ENCODE measurements at regions not wholly inside any gene's neighbourhood (a gene's known extent, or its start where the extent isn't known, plus 50 kb on each side); places are given as distances from the start of the nearest gene placed in this dataset.

DNA sequence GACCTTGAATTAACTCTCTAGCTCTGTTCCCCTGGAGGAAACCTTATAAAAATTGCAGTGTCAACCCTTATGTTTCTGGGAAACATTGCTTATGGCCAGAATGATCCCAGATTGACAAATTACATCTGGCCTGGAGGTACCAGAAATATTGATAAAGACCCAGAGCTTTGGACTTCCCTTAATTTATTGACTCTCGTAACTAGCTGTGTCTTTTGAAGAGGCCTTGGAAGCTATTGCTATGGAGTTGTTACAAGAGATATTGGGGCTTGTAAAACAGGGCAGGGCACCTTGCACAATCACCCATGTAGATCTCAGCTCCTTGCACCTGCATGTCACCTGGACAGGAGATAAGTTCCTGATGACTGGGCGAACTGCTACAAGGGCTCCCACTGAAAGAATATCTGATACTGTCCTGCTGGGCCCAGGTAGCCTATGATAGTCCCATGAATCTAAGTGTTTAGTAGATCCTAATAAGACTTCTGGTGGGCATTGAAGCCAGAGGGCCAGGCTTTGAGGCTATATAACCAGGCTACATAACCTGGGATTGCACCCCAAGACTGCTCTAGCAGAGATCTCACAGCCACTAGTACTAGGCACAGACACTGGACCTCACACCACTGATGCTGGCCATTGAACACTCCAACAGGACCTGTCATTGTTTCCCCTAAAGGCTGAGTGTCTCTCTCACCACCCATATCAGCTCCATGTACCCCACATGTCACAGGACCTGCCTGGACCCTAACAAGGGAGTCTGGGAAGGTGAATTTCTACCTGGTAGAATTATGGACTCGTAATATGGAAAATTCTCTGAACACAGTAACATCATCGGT is 135.7 kb upstream of the PWP1 start:
- DNase-seq (ENCODE audit: low read depth in 2 of 2) = no peak

DNA sequence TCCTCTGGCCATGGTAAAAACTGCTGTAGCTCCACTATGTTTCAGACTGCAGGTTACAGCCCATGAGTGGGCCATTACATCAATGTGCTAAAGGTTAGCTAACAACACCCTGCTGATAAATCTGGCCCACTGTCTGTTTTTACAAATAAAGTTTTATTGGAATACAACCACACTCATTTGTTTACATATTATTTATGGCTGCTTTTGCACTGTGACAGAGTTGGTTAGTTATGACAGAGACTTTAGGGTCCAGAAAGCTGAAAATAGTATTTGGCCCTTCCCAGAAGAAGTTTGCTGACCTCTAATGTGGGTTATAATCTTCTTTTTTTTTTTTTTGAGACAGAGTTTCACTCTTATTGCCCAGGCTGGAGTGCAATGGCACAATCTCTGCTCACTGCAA is 134.2 kb upstream of the PWP1 start:
- DNase-seq (ENCODE audit: low read depth in 2 of 2) = no peak

DNA sequence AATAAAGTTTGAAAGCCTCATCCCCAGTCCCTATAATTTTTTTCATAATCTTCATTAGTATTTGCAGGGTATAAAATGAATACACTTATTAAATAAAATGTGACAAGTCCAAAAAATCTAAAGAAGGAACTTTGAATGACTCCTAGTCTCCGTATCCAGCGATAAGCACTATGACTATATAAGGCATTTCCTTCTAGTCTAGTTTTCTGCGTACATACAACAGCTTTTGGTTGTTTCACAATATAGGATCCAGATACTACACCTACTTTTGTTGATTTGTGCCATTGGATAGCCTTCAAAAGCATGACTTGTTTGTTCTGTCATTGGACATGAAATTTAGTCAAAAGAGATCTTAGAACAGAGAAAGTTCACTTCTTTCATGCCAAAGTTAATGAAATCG is 133.3 kb upstream of the PWP1 start:
- no peak for DNase-seq (ENCODE audit: low read depth in 2 of 2)

DNA sequence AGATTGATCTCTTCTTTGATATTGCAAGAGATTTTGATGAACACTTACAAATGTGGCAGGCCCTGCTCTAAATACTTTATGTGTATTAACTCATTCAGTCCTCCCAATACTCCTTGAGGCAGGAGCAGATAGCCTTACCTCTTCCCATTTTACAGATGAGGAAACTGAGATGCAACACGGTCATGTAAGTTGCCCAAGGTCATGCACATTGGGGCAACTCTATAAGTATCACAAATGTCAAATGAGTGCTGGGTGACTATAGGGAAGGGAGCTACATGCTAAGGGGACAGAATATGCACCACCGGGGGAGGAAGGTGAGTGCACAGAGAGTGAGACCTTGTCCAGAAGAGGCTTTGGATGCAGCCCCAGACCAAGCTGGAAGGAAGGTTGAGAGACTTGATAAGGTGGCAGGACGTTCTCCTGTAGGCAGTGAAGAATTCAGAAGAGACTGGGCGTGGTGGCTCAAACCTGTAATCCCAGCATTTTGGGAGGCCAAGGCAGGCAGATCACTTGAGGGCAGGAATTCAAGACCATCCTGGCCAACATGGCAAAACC is 132.3 kb upstream of the PWP1 start:
- no peak for DNase-seq (ENCODE audit: low read depth in 2 of 2)

DNA sequence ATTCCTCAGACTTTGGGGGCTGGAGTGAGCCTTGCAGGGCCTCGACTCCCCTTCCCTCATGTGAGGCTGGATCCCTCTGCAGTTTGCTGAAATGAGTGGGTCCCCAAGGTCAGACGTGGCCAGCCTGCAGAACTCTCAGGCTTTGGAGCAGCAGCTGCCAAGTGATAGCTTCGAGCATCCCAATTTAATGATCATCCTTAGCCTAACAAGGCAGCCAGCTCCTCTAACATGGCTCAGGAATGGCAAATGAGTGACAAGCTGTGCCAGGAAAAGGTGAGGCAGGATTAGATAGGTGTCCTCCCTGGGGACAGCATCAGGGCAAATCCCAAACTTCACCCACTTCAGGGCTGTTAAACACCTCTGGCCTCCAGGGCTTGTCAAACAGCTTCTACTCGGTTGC is 130.7 kb upstream of the PWP1 start:
- no peak for DNase-seq (ENCODE audit: low read depth in 2 of 2)

DNA sequence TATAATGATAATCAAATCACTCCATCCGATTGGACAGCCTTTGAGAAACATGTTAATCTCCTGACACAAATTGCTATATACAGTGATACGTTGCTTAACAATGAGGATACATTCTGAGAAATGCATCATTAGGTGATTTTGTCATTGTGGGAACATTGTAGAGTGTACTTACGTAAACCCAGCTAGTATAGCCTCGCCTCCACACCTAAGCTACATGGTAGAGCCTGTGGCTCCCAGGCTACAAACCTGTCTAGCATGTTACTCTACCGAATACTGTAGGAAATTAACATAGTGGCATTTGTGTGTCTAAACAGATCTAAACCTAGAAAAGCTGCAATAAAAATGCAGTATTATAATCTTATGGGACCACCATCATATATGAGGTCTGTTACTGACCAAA is 128.6 kb upstream of the PWP1 start:
- no peak for DNase-seq (ENCODE audit: low read depth in 2 of 2)

DNA sequence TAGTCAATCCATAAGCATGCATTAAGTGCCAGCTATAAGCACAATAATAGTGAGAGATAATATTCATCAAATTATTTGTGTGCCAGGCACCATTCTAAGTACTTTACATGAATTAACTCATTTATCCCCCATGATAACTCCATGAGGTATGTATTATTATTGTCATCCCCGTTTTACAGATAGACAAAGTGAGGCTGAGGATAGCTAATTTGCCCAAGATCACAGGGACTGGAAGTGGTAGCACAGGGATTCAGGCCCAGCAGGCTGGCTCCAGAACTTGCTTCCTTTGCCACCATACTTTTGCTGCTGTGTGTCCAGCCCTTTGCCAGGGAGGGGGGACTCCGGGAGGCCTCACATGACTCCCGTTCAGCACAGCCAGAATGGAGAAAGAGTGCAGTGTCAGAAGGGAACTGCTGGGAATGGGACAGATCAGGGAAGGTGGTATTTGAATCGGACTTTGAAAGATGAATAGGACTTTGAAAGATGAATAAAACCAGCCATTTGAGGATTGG is 128.0 kb upstream of the PWP1 start:
- DNase-seq (ENCODE audit: low read depth in 2 of 2) = no peak

DNA sequence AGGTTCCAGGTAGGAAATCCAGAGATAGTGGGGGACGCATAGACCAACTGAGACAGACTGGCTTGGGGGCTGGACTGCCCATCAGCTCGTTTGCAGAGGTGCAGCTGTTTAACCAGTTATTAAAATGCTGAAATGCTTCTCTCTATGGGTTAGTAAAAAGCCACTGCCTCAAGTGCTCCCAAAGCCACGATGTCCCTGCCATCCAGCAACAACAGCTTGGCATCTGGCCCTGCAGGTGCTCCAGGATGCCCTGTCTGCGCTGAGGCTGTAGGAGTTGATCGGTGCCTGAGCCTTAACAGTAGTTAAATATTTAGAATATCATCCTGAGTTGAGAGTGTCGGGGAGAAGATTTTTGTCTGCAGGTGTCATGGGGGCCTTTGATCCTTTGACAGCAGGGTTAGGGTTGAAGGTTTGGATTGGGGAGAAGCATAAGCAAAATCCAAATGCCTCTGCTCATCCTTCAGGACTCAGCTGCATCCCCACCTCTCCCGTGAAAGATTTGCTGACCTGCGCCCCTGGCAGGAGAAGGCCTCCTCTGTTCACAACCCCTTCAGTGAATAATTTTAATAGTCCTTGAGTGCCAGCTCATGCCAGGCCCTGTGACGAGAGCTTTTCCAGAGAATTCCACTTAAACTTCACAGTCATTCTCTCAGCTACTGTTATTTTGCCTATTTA is 127.3 kb upstream of the PWP1 start:
- no peak for DNase-seq (ENCODE audit: low read depth in 2 of 2)

DNA sequence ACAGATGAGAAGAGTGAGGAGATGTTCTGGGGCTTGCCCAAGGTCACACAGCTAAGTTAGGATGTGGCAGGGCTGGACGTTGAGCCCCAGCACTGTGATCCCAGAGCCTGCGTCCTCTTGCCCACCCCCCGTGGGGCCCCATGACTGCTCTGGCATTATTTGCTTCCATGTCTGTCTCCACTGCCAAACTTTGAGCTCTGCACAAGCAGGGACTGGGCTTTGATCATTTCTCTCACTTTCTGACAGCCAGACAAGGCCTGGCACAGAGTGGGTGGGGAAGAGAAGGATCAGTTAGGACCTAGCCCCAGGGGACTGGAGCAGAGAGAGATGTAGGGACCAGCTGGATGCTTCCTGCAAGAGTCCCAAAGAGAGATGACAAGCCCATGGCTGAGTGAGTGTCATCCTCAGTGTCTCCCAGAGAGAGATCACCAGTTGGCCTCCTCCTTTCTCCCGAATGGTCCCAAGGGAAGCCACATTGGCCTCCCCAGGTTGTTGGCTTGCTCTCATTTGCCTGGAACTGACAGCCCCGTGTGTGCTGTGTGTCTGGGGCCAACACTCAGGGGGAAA is 126.7 kb upstream of the PWP1 start:
- no peak for DNase-seq (ENCODE audit: low read depth in 2 of 2)

DNA sequence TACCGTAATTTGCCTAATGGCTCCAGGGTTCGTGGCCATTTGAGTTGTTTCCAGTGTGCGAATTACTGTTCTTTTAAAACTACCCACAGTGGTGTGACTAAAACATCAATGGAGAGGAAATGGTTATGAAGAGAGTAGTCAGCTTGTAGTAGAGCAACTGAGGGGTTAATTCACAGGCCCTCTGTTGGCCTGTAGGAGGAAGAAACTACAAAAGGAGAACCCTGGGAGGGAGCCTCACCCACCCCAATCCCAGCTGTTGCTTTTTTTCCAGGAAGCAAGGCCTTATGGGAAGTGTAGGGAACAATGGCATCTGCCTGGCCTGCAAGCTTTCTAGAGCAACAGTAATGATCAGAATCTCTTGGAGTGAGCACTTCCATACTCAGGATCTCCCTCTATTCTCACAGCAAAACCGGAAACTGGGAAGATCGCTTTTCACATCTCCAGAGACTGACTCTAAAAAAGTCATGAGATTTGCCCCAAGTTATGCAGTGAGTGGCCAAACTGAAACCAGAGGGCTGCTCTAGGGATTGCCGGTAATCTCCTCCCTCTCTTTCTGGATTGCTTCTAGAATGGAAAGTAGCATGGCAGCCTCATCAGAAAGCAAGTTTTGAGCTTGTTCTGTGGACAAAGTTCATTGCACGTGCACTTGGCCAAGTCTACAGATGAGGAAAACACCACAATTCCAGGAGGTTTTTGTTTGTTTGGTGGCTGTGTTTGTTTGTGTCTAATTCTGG is 125.3 kb upstream of the PWP1 start:
- no peak for DNase-seq (ENCODE audit: low read depth in 2 of 2)

DNA sequence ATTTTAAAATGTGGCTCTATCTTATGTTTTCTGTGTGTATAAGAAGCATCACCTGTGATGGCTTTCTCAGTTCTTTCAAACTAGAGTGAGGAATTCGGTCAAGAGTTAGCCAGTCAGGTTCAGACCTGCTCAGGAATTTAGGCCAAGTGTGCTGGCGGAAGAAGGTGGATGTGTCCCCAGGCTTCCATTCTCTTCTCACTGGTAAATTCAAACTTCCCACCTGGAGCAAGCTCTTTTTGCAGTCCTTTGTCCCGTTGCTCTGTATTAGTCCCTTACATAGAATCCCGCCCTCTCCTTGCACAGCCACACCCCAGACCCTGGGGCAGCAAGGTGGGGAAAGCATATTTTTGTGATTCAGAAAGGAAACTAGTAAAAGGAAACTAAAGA is 124.7 kb upstream of the PWP1 start:
- no peak for DNase-seq (ENCODE audit: low read depth in 2 of 2)

DNA sequence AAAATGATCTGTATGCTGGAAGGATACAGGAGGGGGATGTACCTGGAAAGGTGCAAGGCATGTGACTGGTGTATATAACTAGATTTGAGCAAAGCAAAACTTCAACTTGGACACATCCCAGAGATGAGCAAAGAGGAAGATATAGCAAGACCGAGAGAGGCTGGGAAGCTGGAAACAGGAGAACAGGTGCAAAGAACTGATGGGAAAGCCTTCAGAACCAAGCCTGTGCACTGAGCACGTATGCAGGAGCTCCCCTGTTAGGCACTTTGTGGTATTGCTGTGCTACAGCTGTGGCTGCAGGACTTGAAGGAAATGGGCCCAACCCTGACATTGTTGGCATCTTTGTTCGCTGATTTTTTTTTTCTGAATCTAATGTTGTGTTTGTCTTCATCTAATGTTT is 120.7 kb upstream of the PWP1 start:
- no peak for DNase-seq (ENCODE audit: low read depth in 2 of 2)

DNA sequence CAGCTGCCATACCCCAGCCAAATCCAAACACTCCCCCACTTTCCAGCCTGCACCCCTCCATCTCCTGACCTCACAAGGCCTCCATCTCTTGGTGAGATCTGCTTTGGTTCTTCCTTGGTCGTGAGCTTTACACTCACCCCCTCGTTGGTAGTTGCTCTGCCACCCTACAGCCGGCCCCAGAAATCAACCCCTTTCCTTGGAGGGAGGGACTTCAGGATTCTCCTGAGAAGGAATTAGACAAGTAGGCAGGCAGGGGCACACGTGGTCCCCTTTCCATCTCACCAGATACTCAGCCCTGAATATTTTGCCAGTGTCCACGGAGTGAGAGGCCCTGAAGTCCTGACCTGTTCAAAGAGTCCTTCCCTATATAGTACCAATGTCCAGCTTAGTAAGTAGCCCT is 120.0 kb upstream of the PWP1 start:
- no peak for DNase-seq (ENCODE audit: low read depth in 2 of 2)

DNA sequence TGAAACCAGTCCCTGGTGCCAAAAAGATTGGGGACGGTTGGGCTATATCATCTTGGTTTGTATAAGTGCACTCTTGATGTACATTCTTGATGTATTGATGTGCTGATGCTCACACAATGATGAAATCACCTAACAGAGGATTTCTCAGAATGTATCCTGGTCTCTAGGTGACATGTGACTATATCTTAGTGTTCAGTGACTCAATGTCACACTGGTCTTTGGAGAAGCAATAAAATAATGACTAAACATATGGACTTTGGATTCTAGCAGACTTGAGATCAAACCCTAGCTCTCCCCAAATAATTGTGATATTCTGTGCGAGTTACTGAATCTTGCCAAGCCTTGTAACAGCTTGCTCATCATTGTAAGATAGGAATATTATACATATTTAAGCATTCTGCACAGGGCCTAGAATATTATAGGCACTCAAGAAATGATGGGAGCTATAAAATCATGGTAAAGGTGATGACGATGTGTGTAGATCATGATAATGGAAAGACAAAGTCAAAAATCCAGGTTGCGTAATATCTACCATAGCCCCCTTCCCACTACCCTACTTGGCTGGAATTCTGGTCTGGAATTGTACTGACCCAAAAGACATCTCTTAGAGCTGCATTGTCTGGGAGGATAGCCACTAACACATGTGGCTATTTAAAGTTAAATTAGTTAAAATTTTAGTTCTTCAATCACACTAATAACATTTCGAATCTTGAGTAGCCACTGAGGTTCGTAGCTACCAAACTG is 117.6 kb upstream of the PWP1 start:
- DNase-seq (ENCODE audit: low read depth in 2 of 2) = no peak

DNA sequence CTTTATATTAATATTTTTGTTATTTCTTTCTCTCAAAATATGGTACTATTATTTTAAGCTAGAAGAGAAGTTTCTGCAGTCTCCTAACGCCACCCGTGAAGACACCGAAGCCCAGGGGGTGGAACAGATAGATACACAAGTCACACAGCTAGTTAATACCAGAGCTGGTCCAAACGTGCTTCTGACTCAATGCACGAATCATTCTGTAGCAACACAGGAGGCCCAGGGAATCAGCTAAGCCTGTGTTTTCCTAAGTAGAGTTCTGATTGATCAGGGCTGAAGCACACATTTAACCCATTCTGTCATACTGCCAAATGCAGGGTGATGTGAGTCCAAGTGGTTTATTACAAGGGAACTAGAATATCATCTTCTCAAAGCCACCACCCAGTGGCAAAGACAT is 116.9 kb upstream of the PWP1 start:
- DNase-seq (ENCODE audit: low read depth in 2 of 2) = no peak

DNA sequence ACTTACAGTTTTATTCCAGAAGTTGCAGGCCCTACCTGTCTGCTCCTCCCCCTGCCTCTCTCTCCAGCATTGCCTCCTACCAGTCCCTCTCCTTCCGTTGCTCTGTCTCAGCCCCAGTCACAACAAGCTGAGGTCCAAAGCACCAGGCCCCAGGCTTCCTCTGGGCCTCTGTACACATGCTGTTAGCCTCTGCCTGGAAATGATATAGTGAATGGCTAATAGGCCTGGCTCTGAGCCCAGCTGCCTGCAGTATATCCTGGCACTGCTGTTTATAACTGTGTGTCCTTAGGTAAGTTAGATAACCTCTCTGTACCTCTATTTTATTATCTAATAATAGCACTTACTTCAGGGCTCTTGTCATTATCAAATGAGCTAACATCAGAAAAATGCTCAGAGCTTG is 114.9 kb upstream of the PWP1 start:
- DNase-seq (ENCODE audit: low read depth in 2 of 2) = no peak

DNA sequence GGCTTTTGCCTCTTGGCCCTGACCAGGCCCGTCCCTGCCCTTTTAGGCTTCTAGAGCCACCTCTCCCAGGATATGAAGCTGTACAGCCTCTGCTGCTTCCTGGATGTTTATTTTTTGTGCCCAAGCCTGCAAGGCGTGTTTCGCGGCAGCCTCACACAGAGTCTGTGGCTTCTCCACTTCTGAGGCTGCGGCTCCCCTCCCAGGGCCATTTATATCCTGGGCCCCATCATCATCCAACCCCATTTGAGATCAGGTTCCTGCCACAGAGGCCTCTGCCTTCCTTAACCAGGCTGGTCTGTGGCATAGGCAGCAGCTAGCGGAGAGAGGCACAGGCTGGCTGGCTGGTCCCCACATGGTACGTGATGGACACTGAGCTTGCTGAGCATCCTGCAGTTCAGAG is 114.1 kb upstream of the PWP1 start:
- DNase-seq (ENCODE audit: low read depth in 2 of 2) = no peak

DNA sequence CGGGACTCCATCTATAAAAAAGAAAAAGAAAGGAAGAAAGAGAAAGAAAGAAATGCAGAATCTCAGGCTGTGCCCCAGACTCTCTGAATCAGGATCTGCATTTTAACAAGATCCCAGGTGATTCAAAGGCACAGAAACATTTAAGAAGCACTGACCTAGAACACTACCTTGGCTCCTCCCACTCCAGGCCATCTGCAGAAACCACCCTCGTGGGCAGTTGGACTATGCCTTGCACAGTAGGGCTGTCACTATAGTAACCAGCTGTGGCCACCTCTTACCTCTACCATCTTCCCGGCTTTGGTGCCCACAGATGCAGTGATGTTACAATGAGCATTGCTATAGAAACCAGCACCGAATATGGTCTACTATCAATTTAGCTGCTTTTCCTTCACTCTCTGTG is 110.9 kb upstream of the PWP1 start:
- DNase-seq (ENCODE audit: low read depth in 2 of 2) = no peak

DNA sequence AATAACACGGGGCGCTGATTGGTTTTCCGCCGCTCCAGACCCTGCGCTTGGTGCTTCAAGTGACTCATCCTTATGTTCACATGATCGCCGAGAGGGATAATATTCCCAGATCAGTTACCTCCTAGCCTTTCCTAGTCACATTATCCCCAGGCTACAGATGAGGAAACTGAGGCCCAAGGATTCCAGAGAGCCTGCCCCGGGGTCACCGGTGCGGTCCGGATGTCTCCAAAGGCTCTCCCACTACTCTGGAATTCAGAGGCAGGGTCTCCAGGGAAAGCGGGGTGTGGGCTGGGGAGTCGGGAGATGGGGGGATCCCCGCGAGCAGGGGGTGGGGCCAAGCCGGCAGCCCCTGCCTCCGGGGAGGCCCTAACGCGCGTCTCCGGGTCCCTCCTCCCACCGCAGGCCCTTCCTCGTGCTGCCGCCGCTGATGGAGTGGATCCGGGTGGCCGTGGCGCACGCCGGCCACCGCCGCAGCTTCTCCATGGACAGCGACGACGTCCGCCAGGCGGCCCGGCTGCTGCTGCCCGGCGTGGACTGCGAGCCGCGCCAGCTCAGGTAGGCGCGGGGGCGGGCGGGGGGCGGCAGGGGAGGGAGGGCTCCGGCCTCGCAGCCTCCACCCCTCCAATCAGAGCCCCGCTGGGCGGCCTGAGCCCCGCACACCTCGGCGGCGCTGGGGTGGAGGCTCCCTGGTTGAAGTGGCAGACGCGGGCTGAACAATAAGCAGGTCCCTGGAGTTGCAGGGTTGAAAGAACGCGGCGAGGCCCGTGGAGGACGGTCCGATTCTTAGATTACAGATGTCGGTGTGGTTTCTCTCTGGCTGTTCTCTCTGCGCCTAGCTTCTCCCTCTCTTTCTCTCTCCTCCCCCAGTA is 104.6 kb upstream of the PWP1 start:
- no peak for DNase-seq (ENCODE audit: low read depth in 2 of 2)

DNA sequence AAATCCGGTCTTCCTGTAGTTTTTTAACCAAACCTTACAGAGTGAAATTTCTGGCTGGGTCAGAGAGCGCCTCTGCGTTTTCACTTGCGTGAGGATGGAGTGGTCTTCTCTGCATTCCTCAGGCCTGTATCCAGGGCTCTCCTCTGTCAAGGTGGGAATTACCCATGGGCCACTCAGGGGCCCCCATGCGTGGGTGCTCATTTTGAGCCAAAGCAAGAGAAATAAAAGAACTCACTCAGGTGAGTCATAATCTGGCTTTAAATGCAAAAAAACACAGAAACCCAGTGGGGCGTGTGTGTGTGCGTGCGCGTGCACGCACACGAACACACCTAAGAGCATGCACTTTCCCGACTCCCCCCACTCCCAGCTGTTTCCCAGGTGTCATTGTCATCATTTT is 104.0 kb upstream of the PWP1 start:
- no peak for DNase-seq (ENCODE audit: low read depth in 2 of 2)
